Panc1 (cell line): ENCODE measurements at regions not wholly inside any gene's neighbourhood (a gene's known extent, or its start where the extent isn't known, plus 50 kb on each side); places are given as distances from the start of the nearest gene placed in this dataset.

Experiments used
- ATAC-seq: fragments of 200-7000 bp; cut with Tn5 transposase; 2 replicates; pipeline ENCODE4 v1.9.1; 2020; ENCODE audit warnings: mild to moderate bottlenecking, moderate library complexity
- BruUV-seq: library from RNA; stranded (reverse); fragments of 400-500 nt; replicated peaks from 2 replicates; lab custom pipeline; 2021; lab: Mats Ljungman, UMichigan
- CTCF ChIA-PET: fragments of 300-600 bp; sonication (Branson Sonifier 250); formaldehyde crosslinking; loops from one replicate; lab custom pipeline; 2022; ENCODE audit warnings: antibody characterized with exemption; lab: Charles Lee
- POLR2A ChIA-PET: fragments of 300-600 bp; sonication (Branson Sonifier 250); formaldehyde crosslinking; loops from one replicate; lab custom pipeline; 2022; ENCODE audit warnings: antibody characterized with exemption; lab: Charles Lee
- DNase-seq: peaks from one replicate; pipeline ENCODE4 v3.0.0-alpha.2; 2010; ENCODE audit warnings: low read depth, low spot score
- H3K27ac ChIP-seq: 2 replicates; pipeline ENCODE4 v1.5.1; 2011; ENCODE audit warnings: mild to moderate bottlenecking, low read length, inconsistent platforms
- H3K27me3 ChIP-seq: fragments of 200-500 bp; sonication (Bioruptor generic); 2 replicates; pipeline ENCODE4 v1.6.0; 2014; ENCODE audit warnings: low read length, inconsistent platforms; ENCODE audit not compliant: control insufficient read depth, insufficient read depth
- H3K36me3 ChIP-seq: fragments of 200-500 bp; sonication (Bioruptor generic); 2 replicates; pipeline ENCODE4 v1.5.1; 2014; ENCODE audit warnings: inconsistent platforms, mild to moderate bottlenecking, low read length, moderate library complexity; ENCODE audit not compliant: control insufficient read depth, insufficient read depth
- H3K4me1 ChIP-seq: 2 replicates; pipeline ENCODE4 v1.5.1; 2011; ENCODE audit warnings: inconsistent platforms, mild to moderate bottlenecking, low read length, moderate library complexity; ENCODE audit not compliant: control insufficient read depth, insufficient read depth
- H3K4me3 ChIP-seq, 2 experiments: 2 replicates each; pipeline ENCODE4 v1.5.1; 2011 to 2012; ENCODE audit warnings: low read depth in 2 of 2, low read length in 2 of 2, mild to moderate bottlenecking in 2 of 2, inconsistent platforms in 1 of 2, moderate library complexity in 1 of 2
- H3K9me3 ChIP-seq: fragments of 200-500 bp; sonication (Bioruptor generic); 2 replicates; pipeline ENCODE4 v1.5.1; 2014; ENCODE audit warnings: low read depth, mild to moderate bottlenecking, inconsistent platforms, low read length, moderate library complexity; ENCODE audit not compliant: control insufficient read depth, insufficient read depth
- CTCF ChIP-seq: fragments of 450-650 bp; IDR thresholded peaks from 2 replicates; pipeline ENCODE4 v1.5.1; 2017; ENCODE audit warnings: mild to moderate bottlenecking
- POLR2AphosphoS5 ChIP-seq: IDR thresholded peaks from 2 replicates; pipeline ENCODE4 v1.6.1; 2012; ENCODE audit warnings: mild to moderate bottlenecking, low read depth, low read length, moderate library complexity
- REST ChIP-seq, 2 experiments: IDR thresholded peaks; 2 replicates each; pipeline ENCODE4 v1.6.1; 2011 to 2012; ENCODE audit warnings: low read depth in 2 of 2, control low read depth in 1 of 2, low read length in 1 of 2, mild to moderate bottlenecking in 1 of 2, moderate library complexity in 1 of 2; ENCODE audit not compliant: insufficient read depth in 1 of 2
- SIN3A ChIP-seq: IDR thresholded peaks from 2 replicates; pipeline ENCODE4 v1.6.1; 2012; ENCODE audit warnings: low read depth, mild to moderate bottlenecking, low read length, moderate library complexity, borderline replicate concordance; ENCODE audit not compliant: insufficient read depth
- TCF7L2 ChIP-seq: IDR thresholded peaks from 2 replicates; pipeline ENCODE4 v1.6.1; 2011; ENCODE audit warnings: mild to moderate bottlenecking, low read depth, low read length, inconsistent platforms
- in situ Hi-C: cut with HindIII; loops from 2 replicates; pipeline ENCODE4 v1.10.0; 2016; ENCODE audit warnings: low sequenced_read_pairs, low pct_unique_long_range_greater_than_20kb
- intact Hi-C: fragments of 100-400 bp; cut with micrococcal nuclease; formaldehyde crosslinking; loops from one replicate; pipeline ENCODE4 v1.10.0; 2022; ENCODE audit not compliant: unreplicated experiment

- TF ChIP-seq TCF7L2 (no peak), REST (IDR thresholded peaks at IDR 0.05; ENCODE audit: insufficient read depth in 1 of 2, low read depth in 2 of 2, low read length in 1 of 2) (no peak), POLR2AphosphoS5 (no peak), SIN3A (no peak), CTCF (no peak)
- no peak overlapping the region for H3K4me3 ChIP-seq
- no TSS peak for BruUV-seq
- in situ Hi-C loops, result no loop called here
- ATAC-seq, result no peak
- no peaks in the 10 kb centered on the region for H3K27me3 ChIP-seq
- POLR2A ChIA-PET, result no interaction called here
- CTCF ChIA-PET, result no interaction called here
- no peaks in the 10 kb centered on the region for H3K9me3 ChIP-seq
- H3K4me1 ChIP-seq, result no peaks in the 10 kb centered on the region
- DNase-seq, result no peak
- no peak overlapping the region for H3K27ac ChIP-seq
- H3K36me3 ChIP-seq, result no peaks in the 10 kb centered on the region
- intact Hi-C loops, result no loop called here
Measured at GRCh38 chr2:16161085-16161565, 220.8 kb downstream of the MYCN start.

- in situ Hi-C loops, result no loop called here
- TF ChIP-seq TCF7L2, result no peak
- TF ChIP-seq CTCF, result no peak
- no peak for TF ChIP-seq POLR2AphosphoS5
- no peak for TF ChIP-seq REST (IDR thresholded peaks at IDR 0.05; ENCODE audit: insufficient read depth in 1 of 2, low read depth in 2 of 2, low read length in 1 of 2)
- no peak for TF ChIP-seq SIN3A
- no peak overlapping the region for H3K4me3 ChIP-seq
- no peaks in the 10 kb centered on the region for H3K4me1 ChIP-seq
- no peak overlapping the region for H3K27ac ChIP-seq
- no TSS peak for BruUV-seq
- no peak for ATAC-seq
- CTCF ChIA-PET, result no interaction called here
- H3K27me3 ChIP-seq, result no peaks in the 10 kb centered on the region
- no peaks in the 10 kb centered on the region for H3K36me3 ChIP-seq
- H3K9me3 ChIP-seq, result no peaks in the 10 kb centered on the region
- intact Hi-C loops, result no loop called here
- DNase-seq, result no peak
- POLR2A ChIA-PET, result no interaction called here
Measured at GRCh38 chr2:16160281-16161084, 220.1 kb downstream of the MYCN start.
